Esophagus muscularis mucosa (tissue), 4 donors: ENCODE measurements at regions not wholly inside any gene's neighbourhood (a gene's known extent, or its start where the extent isn't known, plus 50 kb on each side); places are given as distances from the start of the nearest gene placed in this dataset.

Source experiments
- DNase-seq: peaks from one replicate; pipeline ENCODE4 v3.0.0-alpha.2; 2017; ENCODE audit errors: extremely low spot score
- H3K27ac ChIP-seq, 4 donors: fragments of 200-600 bp; sonication (generic); replicated peaks in 1 of 4; 1 replicate in 3 of 4; 2 replicates in 1 of 4; pipeline ENCODE4 v1.5.1; 2016 to 2019; ENCODE audit warnings: mild to moderate bottlenecking in 1 of 4
- H3K27me3 ChIP-seq, 4 donors: fragments of 200-600 bp; sonication (generic); one replicate each; pipeline versions ENCODE4 v1.5.1 to v1.6.0; 2016 to 2019
- H3K36me3 ChIP-seq, 4 donors: fragments of 200-600 bp; sonication (generic); one replicate each; pipeline ENCODE4 v1.5.1; 2016 to 2019
- H3K4me1 ChIP-seq, 4 donors: fragments of 200-600 bp; sonication (generic); one replicate each; pipeline ENCODE4 v1.5.1; 2016 to 2019
- H3K4me3 ChIP-seq, 4 donors: fragments of 200-600 bp; sonication (generic); 1 replicate in 2 of 4; 2 replicates in 2 of 4; pipeline ENCODE4 v1.5.1; 2016 to 2019; ENCODE audit warnings: mild to moderate bottlenecking in 4 of 4, moderate library complexity in 1 of 4
- H3K9me3 ChIP-seq, 4 donors: fragments of 200-600 bp; sonication (generic); 1 replicate in 3 of 4; 2 replicates in 1 of 4; pipeline ENCODE4 v1.5.1; 2016 to 2019
- CTCF ChIP-seq, 3 experiments: fragments of 200-600 bp in 2 of 3; fragments of 450-650 bp in 1 of 3; sonication (generic) in 2 of 3; IDR thresholded peaks; one replicate each; pipeline ENCODE4 v1.5.1; 2017 to 2019; ENCODE audit warnings: antibody characterized with exemption in 3 of 3, mild to moderate bottlenecking in 2 of 3, moderate library complexity in 1 of 3
- EP300 ChIP-seq: sonication (generic); formaldehyde crosslinking; IDR thresholded peaks from one replicate; pipeline ENCODE4 v1.6.1; 2017; ENCODE audit warnings: antibody characterized with exemption
- POLR2A ChIP-seq: fragments of 450-650 bp; IDR thresholded peaks from one replicate; pipeline ENCODE4 v1.6.1; 2017; ENCODE audit warnings: antibody characterized with exemption, moderate library complexity, mild to moderate bottlenecking, low read depth
- POLR2AphosphoS5 ChIP-seq, 2 donors: sonication (generic); formaldehyde crosslinking; IDR thresholded peaks; one replicate each; pipeline ENCODE4 v1.6.1; 2017; ENCODE audit warnings: antibody characterized with exemption in 2 of 2
- WGBS: methylation state at CpG from one replicate; pipeline ENCODE4 v1.1.5; 2018; 5-methylcytosine and 5-hydroxymethylcytosine counted together
- intact Hi-C: fragments of 100-400 bp; cut with DNase I; formaldehyde crosslinking; loops from one replicate; pipeline ENCODE4 v1.15.1; 2023

DNA sequence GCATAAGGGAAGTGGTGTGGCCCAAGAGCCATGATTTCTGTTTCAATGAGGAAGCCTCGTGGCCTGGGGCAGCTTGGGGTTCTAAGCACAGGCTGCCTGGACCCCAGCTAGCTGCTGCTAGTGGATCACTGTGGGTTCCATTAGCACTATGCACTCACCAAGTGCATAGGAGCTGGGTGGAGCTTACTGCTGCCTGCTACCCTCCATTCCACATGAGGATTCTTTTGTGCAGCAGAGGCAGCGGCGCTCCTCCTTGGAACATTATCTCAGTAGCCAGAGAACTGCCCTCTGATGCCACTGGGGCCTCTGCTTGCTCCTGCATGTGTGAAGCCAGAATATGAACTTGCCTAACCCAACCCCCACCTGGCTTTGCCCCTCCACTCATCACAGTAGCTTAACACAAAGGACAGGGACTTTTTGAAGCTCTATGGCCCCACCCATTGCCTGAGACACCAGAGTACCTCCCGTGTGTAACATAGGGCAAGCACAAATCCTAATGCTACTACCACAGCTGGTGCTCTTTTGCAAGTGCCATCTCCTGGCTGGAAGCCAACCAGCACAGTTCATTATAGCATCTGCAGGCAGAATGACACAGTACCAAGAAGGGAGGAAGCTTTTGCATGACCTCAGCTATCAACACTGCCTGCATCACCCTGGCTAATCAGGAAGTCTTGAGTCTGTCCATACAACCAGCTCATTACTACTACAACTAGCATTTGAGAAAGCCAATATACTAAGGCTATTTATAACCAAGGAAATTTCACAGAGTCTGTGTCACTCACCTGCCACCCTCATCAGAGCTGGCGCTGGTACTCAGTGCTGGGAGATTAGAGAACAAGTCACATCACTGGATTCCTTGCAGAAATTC lies 297.0 kb upstream of the GULP1 start:
- WGBS, result 75% methylated on average over 2 of the region's 5 CpGs
- no peaks in the 10 kb centered on the region for H3K4me1 ChIP-seq
- no peaks in the 10 kb centered on the region for H3K9me3 ChIP-seq
- H3K27ac ChIP-seq, result no peak overlapping the region
- DNase-seq, result no peak
- no peaks in the 10 kb centered on the region for H3K36me3 ChIP-seq
- intact Hi-C loops, result no loop called here
- TF ChIP-seq EP300 (no peak), POLR2A (no peak), CTCF (IDR thresholded peaks at IDR 0.05) (no peak), POLR2AphosphoS5 (IDR thresholded peaks at IDR 0.05) (no peak)
- no peaks in the 10 kb centered on the region for H3K27me3 ChIP-seq
- no peak overlapping the region for H3K4me3 ChIP-seq

DNA sequence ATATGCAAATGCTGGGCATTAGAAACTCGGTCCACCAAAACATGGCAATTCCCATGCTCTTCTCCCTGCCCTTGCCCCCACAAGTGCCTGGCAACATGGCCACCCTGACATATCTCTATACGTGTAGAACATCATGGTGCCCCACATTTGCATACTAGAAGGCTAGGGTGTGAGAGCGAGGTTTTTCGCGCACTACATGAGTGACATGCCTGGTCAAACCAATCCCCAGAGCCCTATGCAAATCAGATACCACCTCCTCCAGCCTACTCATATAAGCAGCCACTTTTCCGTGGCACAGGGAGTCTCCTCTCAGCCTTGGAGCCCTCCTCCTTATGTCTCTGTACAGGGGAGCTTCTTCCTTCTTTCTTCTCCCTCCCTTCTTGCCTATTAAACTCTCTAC lies 296.1 kb upstream of the GULP1 start:
- Histone ChIP-seq H3K9me3 (no peaks in the 10 kb centered on the region), H3K27me3 (no peaks in the 10 kb centered on the region), H3K36me3 (no peaks in the 10 kb centered on the region), H3K4me3 (no peak overlapping the region), H3K27ac (no peak overlapping the region), H3K4me1 (no peaks in the 10 kb centered on the region)
- 98% methylated on average over 6 of the region's 6 CpGs for WGBS
- DNase-seq, result no peak
- TF ChIP-seq POLR2A, result no peak
- intact Hi-C loops, result no loop called here

DNA sequence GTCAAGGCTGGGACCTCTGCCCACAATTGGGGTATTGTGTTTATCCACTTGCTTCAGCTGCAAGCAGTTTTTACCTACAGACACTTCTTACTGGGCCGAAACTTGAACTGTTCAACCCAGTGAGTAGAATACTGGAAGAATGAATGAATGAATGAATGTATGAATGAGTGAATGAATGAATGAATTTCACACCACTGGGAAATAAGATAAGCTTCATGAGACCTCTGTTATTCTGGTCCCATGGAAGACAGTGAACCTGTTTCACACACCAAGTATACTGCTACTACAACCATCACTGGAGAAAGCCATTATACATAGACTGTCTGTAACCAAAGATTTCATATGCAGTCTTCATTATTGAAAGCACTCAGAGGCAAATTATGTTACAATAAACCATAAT lies 295.0 kb upstream of the GULP1 start:
- Histone ChIP-seq H3K27ac (no peak overlapping the region), H3K4me3 (no peak overlapping the region), H3K36me3 (no peaks in the 10 kb centered on the region), H3K27me3 (no peaks in the 10 kb centered on the region), H3K9me3 (no peaks in the 10 kb centered on the region), H3K4me1 (no peaks in the 10 kb centered on the region)
- intact Hi-C loops, result no loop called here
- TF ChIP-seq CTCF (IDR thresholded peaks at IDR 0.05) (no peak), POLR2AphosphoS5 (IDR thresholded peaks at IDR 0.05) (no peak), EP300 (no peak), POLR2A (no peak)
- 86% methylated on average over 1 of the region's 1 CpG for WGBS
- DNase-seq, result no peak

DNA sequence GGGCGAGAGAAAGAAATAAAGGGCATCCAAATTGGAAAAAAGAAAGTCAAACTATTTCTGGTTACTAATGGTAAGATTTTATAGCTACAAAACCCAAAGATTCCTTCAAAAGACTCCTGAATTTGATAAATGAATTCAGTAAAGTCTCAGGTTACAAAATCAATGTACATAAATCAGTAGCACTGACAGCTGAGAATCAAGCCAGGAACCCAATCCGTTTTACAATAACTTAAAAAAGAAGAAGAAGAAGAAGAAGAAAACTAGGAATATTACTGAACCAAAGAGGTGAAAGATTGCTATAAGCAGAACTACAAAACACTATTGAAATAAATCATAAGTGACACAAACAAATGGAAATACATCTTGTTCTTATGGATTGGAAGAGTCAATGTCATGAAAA lies 291.5 kb upstream of the GULP1 start:
- no peak overlapping the region for H3K27ac ChIP-seq
- TF ChIP-seq CTCF (IDR thresholded peaks at IDR 0.05) (no peak), POLR2A (no peak), POLR2AphosphoS5 (IDR thresholded peaks at IDR 0.05) (no peak), EP300 (no peak)
- H3K9me3 ChIP-seq, result no peaks in the 10 kb centered on the region
- H3K27me3 ChIP-seq, result no peaks in the 10 kb centered on the region
- intact Hi-C loops, result no loop called here
- H3K4me1 ChIP-seq, result no peaks in the 10 kb centered on the region
- H3K36me3 ChIP-seq, result no peaks in the 10 kb centered on the region
- H3K4me3 ChIP-seq, result no peak overlapping the region
- DNase-seq, result no peak
- 43% methylated on average over 2 of the region's 2 CpGs for WGBS

GRCh38 chr2:188003800-188004199 lies 287.9 kb upstream of the GULP1 start:
- Histone ChIP-seq H3K36me3 (no peaks in the 10 kb centered on the region), H3K4me3 (no peak overlapping the region), H3K4me1 (no peaks in the 10 kb centered on the region), H3K9me3 (no peaks in the 10 kb centered on the region), H3K27ac (no peak overlapping the region), H3K27me3 (no peaks in the 10 kb centered on the region)
- TF ChIP-seq EP300 (no peak), CTCF (IDR thresholded peaks at IDR 0.05) (no peak), POLR2A (no peak), POLR2AphosphoS5 (IDR thresholded peaks at IDR 0.05) (no peak)
- no peak for DNase-seq
- intact Hi-C loops, result no loop called here
- 74% methylated on average over 2 of the region's 2 CpGs for WGBS
